IMR-90 (cell line): ENCODE measurements at regions not wholly inside any gene's neighbourhood (a gene's known extent, or its start where the extent isn't known, plus 50 kb on each side); places are given as distances from the start of the nearest gene placed in this dataset.

ENCODE experiments used
- ATAC-seq: fragments of 200-7000 bp; cut with Tn5 transposase; 2 replicates; pipeline ENCODE4 v1.9.1; 2020; ENCODE audit warnings: low read depth, mild to moderate bottlenecking, moderate library complexity
- BruUV-seq: library from RNA; stranded (reverse); fragments of 400-500 nt; replicated peaks from 2 replicates; lab custom pipeline; 2021; lab: Mats Ljungman, UMichigan
- CTCF ChIA-PET: fragments of 300-600 bp; formaldehyde crosslinking; extraction: SDS; loops from one replicate; lab custom pipeline; 2021; ENCODE audit warnings: antibody characterized with exemption; lab: Yijun Ruan, JAX
- POLR2A ChIA-PET: fragments of 300-600 bp; sonication (Branson Sonifier 250); formaldehyde crosslinking; loops from one replicate; lab custom pipeline; 2022; ENCODE audit warnings: antibody characterized with exemption; ENCODE audit not compliant: unreplicated experiment; lab: Charles Lee
- DNase-seq: peaks from one replicate; pipeline ENCODE4 v3.0.0; 2013
- H2AFZ ChIP-seq: replicated peaks from 2 replicates; pipeline ENCODE3; 2013; ENCODE audit warnings: low read length, mild to moderate bottlenecking; ENCODE audit not compliant: poor library complexity
- H2AK5ac ChIP-seq: 2 replicates; pipeline ENCODE4 v1.6.1; 2013; ENCODE audit warnings: low read depth, low read length, inconsistent platforms
- H2AK9ac ChIP-seq: replicated peaks from 2 replicates; pipeline ENCODE3; 2013; ENCODE audit warnings: mild to moderate bottlenecking, low read depth, low read length, moderate library complexity; ENCODE audit not compliant: poor library complexity
- H2BK120ac ChIP-seq: 2 replicates; pipeline ENCODE4 v1.6.1; 2013; ENCODE audit warnings: low read depth, low read length, inconsistent platforms
- H2BK15ac ChIP-seq: 3 replicates; pipeline ENCODE4 v1.6.1; 2013; ENCODE audit warnings: low read depth, low read length, inconsistent platforms
- H2BK20ac ChIP-seq: 2 replicates; pipeline ENCODE4 v1.6.1; 2013; ENCODE audit warnings: low read depth, mild to moderate bottlenecking, inconsistent platforms, low read length, moderate library complexity
- H2BK5ac ChIP-seq: 2 replicates; pipeline ENCODE4 v1.6.1; 2013; ENCODE audit warnings: mild to moderate bottlenecking, low read depth, low read length, inconsistent platforms; ENCODE audit not compliant: poor library complexity, severe bottlenecking
- H3K14ac ChIP-seq: replicated peaks from 2 replicates; pipeline ENCODE4 v1.6.1; 2013; ENCODE audit warnings: low read depth, low read length, inconsistent platforms
- H3K18ac ChIP-seq: 2 replicates; pipeline ENCODE4 v1.6.1; 2013; ENCODE audit warnings: low read depth, low read length, control low read depth
- H3K23ac ChIP-seq: 2 replicates; pipeline ENCODE4 v1.6.1; 2013; ENCODE audit warnings: low read depth, low read length, inconsistent platforms
- H3K27ac ChIP-seq: 2 replicates; pipeline ENCODE4 v1.5.1; 2013; ENCODE audit warnings: mild to moderate bottlenecking, control low read depth, low read length; ENCODE audit not compliant: insufficient read depth
- H3K27me3 ChIP-seq: 2 replicates; pipeline ENCODE4 v1.6.1; 2013; ENCODE audit warnings: low read length; ENCODE audit not compliant: control insufficient read depth, insufficient read depth
- H3K36me3 ChIP-seq: 2 replicates; pipeline ENCODE4 v1.6.1; 2013; ENCODE audit warnings: low read length, mixed read lengths; ENCODE audit not compliant: control insufficient read depth, insufficient read depth
- H3K4ac ChIP-seq: 2 replicates; pipeline ENCODE4 v1.6.1; 2013; ENCODE audit warnings: low read depth, low read length, inconsistent platforms
- H3K4me1 ChIP-seq: 2 replicates; pipeline ENCODE4 v1.6.1; 2013; ENCODE audit warnings: low read length, mixed read lengths; ENCODE audit not compliant: control insufficient read depth, insufficient read depth
- H3K4me2 ChIP-seq: 2 replicates; pipeline ENCODE4 v1.6.1; 2013; ENCODE audit warnings: low read depth, mild to moderate bottlenecking, control low read depth, low read length, moderate library complexity
- H3K4me3 ChIP-seq: 2 replicates; pipeline ENCODE4 v1.5.1; 2013; ENCODE audit warnings: low read depth, mild to moderate bottlenecking, control low read depth, low read length, moderate library complexity; ENCODE audit not compliant: insufficient read depth
- H3K56ac ChIP-seq: 2 replicates; pipeline ENCODE4 v1.6.1; 2013; ENCODE audit warnings: low read length, inconsistent platforms; ENCODE audit not compliant: insufficient read depth; ENCODE audit errors: extremely low read depth
- H3K79me1 ChIP-seq, 2 experiments: 2 replicates each; pipeline ENCODE4 v1.6.1; 2013; ENCODE audit warnings: low read length in 2 of 2, inconsistent platforms in 1 of 2, low read depth in 1 of 2
- H3K9ac ChIP-seq: 2 replicates; pipeline ENCODE4 v1.6.1; 2013; ENCODE audit warnings: low read depth, low read length, control low read depth
- H3K9me1 ChIP-seq: 2 replicates; pipeline ENCODE4 v1.6.1; 2013; ENCODE audit warnings: low read length, inconsistent platforms; ENCODE audit not compliant: insufficient read depth
- H3K9me3 ChIP-seq: 2 replicates; pipeline ENCODE4 v1.6.1; 2013; ENCODE audit warnings: low read length; ENCODE audit not compliant: control insufficient read depth, insufficient read depth
- H4K20me1 ChIP-seq: 2 replicates; pipeline ENCODE4 v1.6.1; 2013; ENCODE audit warnings: low read length, inconsistent platforms; ENCODE audit not compliant: insufficient read depth
- H4K5ac ChIP-seq: 2 replicates; pipeline ENCODE4 v1.6.1; 2013; ENCODE audit warnings: mild to moderate bottlenecking, low read depth, low read length, control low read depth
- H4K8ac ChIP-seq, 2 experiments: 2 replicates each; pipeline ENCODE4 v1.6.1; 2013; ENCODE audit warnings: low read depth in 2 of 2, low read length in 2 of 2, control low read depth in 1 of 2, inconsistent platforms in 1 of 2
- H4K91ac ChIP-seq: 2 replicates; pipeline ENCODE4 v1.6.1; 2013; ENCODE audit warnings: low read depth, low read length, inconsistent platforms; ENCODE audit not compliant: insufficient read depth
- CEBPB ChIP-seq: IDR thresholded peaks from 2 replicates; pipeline ENCODE4 v1.6.1; 2012; ENCODE audit warnings: low read depth, low read length, improper control_type of control experiment
- MAFK ChIP-seq: IDR thresholded peaks from 2 replicates; pipeline ENCODE4 v1.6.1; 2012; ENCODE audit warnings: low read depth, low read length, improper control_type of control experiment
- MAZ ChIP-seq: IDR thresholded peaks from 2 replicates; pipeline ENCODE4 v1.6.1; 2012; ENCODE audit warnings: low read depth, mild to moderate bottlenecking, low read length, improper control_type of control experiment, moderate library complexity, borderline replicate concordance
- MXI1 ChIP-seq: IDR thresholded peaks from 2 replicates; pipeline ENCODE4 v1.6.1; 2012; ENCODE audit warnings: low read depth, mild to moderate bottlenecking, low read length, moderate library complexity, borderline replicate concordance
- NFE2L2 ChIP-seq: fragments of 150-350 bp; IDR thresholded peaks from 2 replicates; pipeline ENCODE4 v1.6.1; 2016; ENCODE audit warnings: low read depth, mild to moderate bottlenecking, low read length
- POLR2A ChIP-seq: IDR thresholded peaks from 2 replicates; pipeline ENCODE4 v1.6.1; 2012; ENCODE audit warnings: mild to moderate bottlenecking, low read depth, low read length
- RCOR1 ChIP-seq: IDR thresholded peaks from 2 replicates; pipeline ENCODE4 v1.6.1; 2012; ENCODE audit warnings: mild to moderate bottlenecking, low read length, improper control_type of control experiment; ENCODE audit not compliant: insufficient replicate concordance
- RFX5 ChIP-seq: IDR thresholded peaks from 2 replicates; pipeline ENCODE4 v1.8.0; 2012; ENCODE audit warnings: low read depth, mild to moderate bottlenecking, low read length, moderate library complexity
- SMC3 ChIP-seq: fragments of 150-350 bp; IDR thresholded peaks from 2 replicates; pipeline ENCODE4 v1.6.1; 2016; ENCODE audit warnings: low read depth, mild to moderate bottlenecking, antibody characterized with exemption, low read length, moderate library complexity
- WGBS, 2 experiments: methylation state at CpG; one replicate each; pipeline versions ENCODE4 v1.1.5 to v1.1.7; 2013; ENCODE audit warnings: missing lambda C conversion rate in 2 of 2; ENCODE audit not compliant: insufficient read length in 1 of 2; ENCODE audit errors: extremely low coverage in 2 of 2; 5-methylcytosine and 5-hydroxymethylcytosine counted together
- dilution Hi-C: fragments of 300-500 bp; cut with HindIII; formaldehyde crosslinking; loops from one replicate; pipeline ENCODE4 v1.14.3; 2018; ENCODE audit warnings: low sequenced_read_pairs; ENCODE audit not compliant: unreplicated experiment
- in situ Hi-C: fragments of 300-500 bp; cut with MboI; formaldehyde crosslinking; loops from 3 replicates; pipeline ENCODE4 v1.14.3; 2019; ENCODE audit warnings: low sequenced_read_pairs, inconsistent platforms, mixed read lengths
- intact Hi-C: fragments of 100-400 bp; cut with micrococcal nuclease; formaldehyde crosslinking; loops from 2 replicates; pipeline ENCODE4 v1.10.0; 2022
- TF ChIP-seq, protein P1 (sequence below): fragments of 150-350 bp; IDR thresholded peaks from 2 replicates; pipeline ENCODE4 v1.6.1; 2017; ENCODE audit warnings: mild to moderate bottlenecking, antibody characterized with exemption, low read length, low read depth
- TF ChIP-seq, protein P2 (sequence below): conservative IDR thresholded peaks from 2 replicates; pipeline ENCODE4 v1.5.1; 2012; ENCODE audit warnings: mild to moderate bottlenecking, low read depth, low read length, improper control_type of control experiment

DNA sequence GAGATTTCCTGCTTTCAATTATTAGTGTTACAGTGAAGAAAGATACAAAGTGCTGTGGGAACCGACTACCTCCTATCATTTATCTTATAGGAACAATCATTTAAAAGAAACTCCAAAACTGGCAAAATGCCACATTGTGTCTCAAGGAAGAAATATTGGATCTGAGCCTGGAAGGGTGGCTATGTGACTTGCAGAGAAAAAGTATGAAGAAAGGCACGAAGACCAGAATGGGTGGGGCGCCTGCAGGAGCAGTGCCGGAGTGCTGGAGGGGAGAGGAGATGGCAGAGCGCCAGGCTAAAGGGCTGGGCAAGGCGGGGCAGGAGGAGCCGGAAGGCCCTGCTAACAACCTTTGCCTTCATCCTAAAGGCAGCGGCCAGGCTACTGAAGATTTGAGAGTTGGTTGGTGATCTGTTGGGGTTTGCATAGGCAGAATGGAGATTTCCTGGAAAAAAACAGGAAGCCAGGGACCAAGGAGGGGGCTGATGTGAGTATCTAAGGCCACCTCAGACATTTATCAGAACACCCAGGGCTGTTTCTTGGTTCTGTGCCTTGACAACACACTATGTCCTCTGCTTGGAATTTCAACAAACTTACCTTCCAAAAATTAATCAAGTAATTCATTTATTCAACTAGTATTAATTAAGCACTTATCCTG lies 125.6 kb downstream of the MAFB start:
- H2AFZ ChIP-seq, result no peak overlapping the region
- dilution Hi-C loops, result no loop called here
- no peak for DNase-seq

More for the DNA sequence above, 125.6 kb downstream of the MAFB start:
- Histone ChIP-seq H3K27me3 (0 out of 2 replicates have a peak, but pooled peaks cover 3% of the 10 kb centered on the region), H3K36me3 (no peaks in the 10 kb centered on the region), H2BK15ac (no peak overlapping the region), H3K4ac (no peak overlapping the region), H3K27ac (no peak overlapping the region), H3K14ac (no peak overlapping the region), H2AK9ac (no peak overlapping the region), H3K9ac (no peak overlapping the region), H4K20me1 (no peaks in the 10 kb centered on the region), H3K4me1 (no peaks in the 10 kb centered on the region), H3K9me1 (no peaks in the 10 kb centered on the region), H3K4me2 (no peak overlapping the region), H2BK120ac (no peak overlapping the region), H2BK20ac (no peak overlapping the region), H3K79me1 (no peaks in the 10 kb centered on the region), H4K5ac (no peak overlapping the region), H3K56ac (no peak overlapping the region), H3K4me3 (no peak overlapping the region), H4K8ac (no peak overlapping the region), H4K91ac (no peak overlapping the region), H2BK5ac (no peak overlapping the region), H3K18ac (no peak overlapping the region), H3K9me3 (no peaks in the 10 kb centered on the region), H2AK5ac (no peak overlapping the region), H3K23ac (no peak overlapping the region)
- CTCF ChIA-PET, result no interaction called here
- BruUV-seq, result no TSS peak
- no CpG with 5 or more reads among the region's 8 CpGs for WGBS, 2 experiments
- ATAC-seq, result no peak
- POLR2A ChIA-PET, result no interaction called here
- in situ Hi-C loops (no loop called here), intact Hi-C loops (no loop called here)
- TF ChIP-seq RCOR1 (no peak), POLR2A (no peak), RFX5 (no peak), MAFK (no peak), SMC3 (no peak), MAZ (no peak), CEBPB (no peak), NFE2L2 (no peak), MXI1 (no peak)
- TF ChIP-seq, protein P1, sequence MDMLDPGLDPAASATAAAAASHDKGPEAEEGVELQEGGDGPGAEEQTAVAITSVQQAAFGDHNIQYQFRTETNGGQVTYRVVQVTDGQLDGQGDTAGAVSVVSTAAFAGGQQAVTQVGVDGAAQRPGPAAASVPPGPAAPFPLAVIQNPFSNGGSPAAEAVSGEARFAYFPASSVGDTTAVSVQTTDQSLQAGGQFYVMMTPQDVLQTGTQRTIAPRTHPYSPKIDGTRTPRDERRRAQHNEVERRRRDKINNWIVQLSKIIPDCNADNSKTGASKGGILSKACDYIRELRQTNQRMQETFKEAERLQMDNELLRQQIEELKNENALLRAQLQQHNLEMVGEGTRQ, result no peak
- TF ChIP-seq, protein P2, sequence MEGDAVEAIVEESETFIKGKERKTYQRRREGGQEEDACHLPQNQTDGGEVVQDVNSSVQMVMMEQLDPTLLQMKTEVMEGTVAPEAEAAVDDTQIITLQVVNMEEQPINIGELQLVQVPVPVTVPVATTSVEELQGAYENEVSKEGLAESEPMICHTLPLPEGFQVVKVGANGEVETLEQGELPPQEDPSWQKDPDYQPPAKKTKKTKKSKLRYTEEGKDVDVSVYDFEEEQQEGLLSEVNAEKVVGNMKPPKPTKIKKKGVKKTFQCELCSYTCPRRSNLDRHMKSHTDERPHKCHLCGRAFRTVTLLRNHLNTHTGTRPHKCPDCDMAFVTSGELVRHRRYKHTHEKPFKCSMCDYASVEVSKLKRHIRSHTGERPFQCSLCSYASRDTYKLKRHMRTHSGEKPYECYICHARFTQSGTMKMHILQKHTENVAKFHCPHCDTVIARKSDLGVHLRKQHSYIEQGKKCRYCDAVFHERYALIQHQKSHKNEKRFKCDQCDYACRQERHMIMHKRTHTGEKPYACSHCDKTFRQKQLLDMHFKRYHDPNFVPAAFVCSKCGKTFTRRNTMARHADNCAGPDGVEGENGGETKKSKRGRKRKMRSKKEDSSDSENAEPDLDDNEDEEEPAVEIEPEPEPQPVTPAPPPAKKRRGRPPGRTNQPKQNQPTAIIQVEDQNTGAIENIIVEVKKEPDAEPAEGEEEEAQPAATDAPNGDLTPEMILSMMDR, result no peak
